HG03442 (cell line): ENCODE measurements at regions not wholly inside any gene's neighbourhood (a gene's known extent, or its start where the extent isn't known, plus 50 kb on each side); places are given as distances from the start of the nearest gene placed in this dataset.

ENCODE experiments used
- ATAC-seq: cut with Tn5 transposase; IDR thresholded peaks from one replicate; pipeline ENCODE4 v1.9.1; 2021; ENCODE audit warnings: mild to moderate bottlenecking, moderate library complexity; ENCODE audit not compliant: unreplicated experiment

GRCh38 chr4:35872273-35872672, 372.0 kb downstream of the ARAP2 start:
- no peak for ATAC-seq

GRCh38 chr4:35879479-35879878, 364.8 kb downstream of the ARAP2 start:
- no peak for ATAC-seq

- ATAC-seq, result no peak
Observed at GRCh38 chr4:35883108-35883507, 361.2 kb downstream of the ARAP2 start.

GRCh38 chr4:35884714-35885480, 359.4 kb downstream of the ARAP2 start:
- ATAC-seq, result no peak

- ATAC-seq, result no peak
Observed at GRCh38 chr4:35897808-35898207, 346.5 kb downstream of the ARAP2 start.

- no peak for ATAC-seq
Observed at GRCh38 chr4:35900286-35901243, 343.7 kb downstream of the ARAP2 start.

- ATAC-seq, result peak; percentile 94
Observed at GRCh38 chr4:35912174-35912573, 332.1 kb downstream of the ARAP2 start.

- no peak for ATAC-seq
Observed at GRCh38 chr4:35918491-35918977, 325.8 kb downstream of the ARAP2 start.

GRCh38 chr4:35925806-35926205, 318.5 kb downstream of the ARAP2 start:
- peak; percentile 82 for ATAC-seq

GRCh38 chr4:35926788-35927187, 317.5 kb downstream of the ARAP2 start:
- ATAC-seq, result no peak

GRCh38 chr4:35933901-35934300, 310.4 kb downstream of the ARAP2 start:
- ATAC-seq, result no peak

- no peak for ATAC-seq
Observed at GRCh38 chr4:35934320-35934981, 309.9 kb downstream of the ARAP2 start.

- ATAC-seq, result no peak
Observed at GRCh38 chr4:35938936-35939335, 305.4 kb downstream of the ARAP2 start.

- ATAC-seq, result no peak
Observed at GRCh38 chr4:35939751-35940150, 304.6 kb downstream of the ARAP2 start.

- no peak for ATAC-seq
Observed at GRCh38 chr4:35942092-35942491, 302.2 kb downstream of the ARAP2 start.

- no peak for ATAC-seq
Observed at GRCh38 chr4:35943606-35944005, 300.7 kb downstream of the ARAP2 start.

- no peak for ATAC-seq
Observed at GRCh38 chr4:35948171-35948570, 296.1 kb downstream of the ARAP2 start.

- ATAC-seq, result no peak
Observed at GRCh38 chr4:35950442-35950841, 293.9 kb downstream of the ARAP2 start.

GRCh38 chr4:35952751-35953150, 291.6 kb downstream of the ARAP2 start:
- no peak for ATAC-seq

- no peak for ATAC-seq
Observed at GRCh38 chr4:35963383-35963782, 280.9 kb downstream of the ARAP2 start.

GRCh38 chr4:35963974-35964515, 280.3 kb downstream of the ARAP2 start:
- no peak for ATAC-seq
